WERI-Rb-1 (cell line): ENCODE measurements at regions not wholly inside any gene's neighbourhood (a gene's known extent, or its start where the extent isn't known, plus 50 kb on each side); places are given as distances from the start of the nearest gene placed in this dataset.

Source experiments
- DNase-seq: peaks from one replicate; pipeline ENCODE4 v3.0.0-alpha.2; 2020
- H3K27ac ChIP-seq: fragments of 250-450 bp; sonication (Bioruptor Pico); 2 replicates; pipeline ENCODE4 v1.5.1; 2020; ENCODE audit warnings: mild to moderate bottlenecking, moderate library complexity
- H3K27me3 ChIP-seq: fragments of 250-450 bp; sonication (Bioruptor Pico); 2 replicates; pipeline ENCODE4 v1.5.1; 2021; ENCODE audit warnings: mild to moderate bottlenecking, low read depth, moderate library complexity; ENCODE audit not compliant: insufficient read depth, severe bottlenecking
- H3K36me3 ChIP-seq: fragments of 250-450 bp; sonication (Bioruptor Pico); 2 replicates; pipeline ENCODE4 v1.5.1; 2020; ENCODE audit warnings: mild to moderate bottlenecking, moderate library complexity
- H3K4me3 ChIP-seq: 2 replicates; pipeline ENCODE4 v1.5.1; 2011; ENCODE audit warnings: low read depth, mild to moderate bottlenecking, control low read depth, low read length
- H3K9me3 ChIP-seq: fragments of 250-450 bp; sonication (Bioruptor Pico); 2 replicates; pipeline ENCODE4 v1.5.1; 2021; ENCODE audit warnings: mild to moderate bottlenecking, moderate library complexity; ENCODE audit not compliant: severe bottlenecking
- TF ChIP-seq, protein P1 (sequence below): IDR thresholded peaks from 2 replicates; pipeline ENCODE4 v1.5.1; 2011; ENCODE audit warnings: low read depth, mild to moderate bottlenecking, control low read depth, inconsistent platforms, low read length

DNA sequence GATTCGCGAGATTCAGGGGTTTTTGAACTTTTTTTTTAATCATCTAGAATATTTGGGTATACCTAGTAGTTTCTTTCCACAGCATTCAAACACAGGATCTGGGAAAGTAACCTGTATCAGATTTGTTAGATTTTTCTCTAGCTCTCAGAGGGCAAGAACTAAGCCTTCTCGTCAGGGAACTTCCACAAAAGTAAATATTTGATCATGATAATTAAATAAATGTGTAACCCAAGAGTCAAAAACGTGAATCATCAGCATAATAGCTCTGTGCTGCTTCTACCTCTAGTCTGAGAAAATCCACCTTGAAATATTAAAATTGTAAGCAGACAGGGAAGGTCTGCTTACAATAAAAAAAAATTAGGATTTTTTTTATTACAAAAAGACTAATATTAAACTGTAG lies 225.7 kb upstream of the SPOPL start:
- TF ChIP-seq, protein P1, sequence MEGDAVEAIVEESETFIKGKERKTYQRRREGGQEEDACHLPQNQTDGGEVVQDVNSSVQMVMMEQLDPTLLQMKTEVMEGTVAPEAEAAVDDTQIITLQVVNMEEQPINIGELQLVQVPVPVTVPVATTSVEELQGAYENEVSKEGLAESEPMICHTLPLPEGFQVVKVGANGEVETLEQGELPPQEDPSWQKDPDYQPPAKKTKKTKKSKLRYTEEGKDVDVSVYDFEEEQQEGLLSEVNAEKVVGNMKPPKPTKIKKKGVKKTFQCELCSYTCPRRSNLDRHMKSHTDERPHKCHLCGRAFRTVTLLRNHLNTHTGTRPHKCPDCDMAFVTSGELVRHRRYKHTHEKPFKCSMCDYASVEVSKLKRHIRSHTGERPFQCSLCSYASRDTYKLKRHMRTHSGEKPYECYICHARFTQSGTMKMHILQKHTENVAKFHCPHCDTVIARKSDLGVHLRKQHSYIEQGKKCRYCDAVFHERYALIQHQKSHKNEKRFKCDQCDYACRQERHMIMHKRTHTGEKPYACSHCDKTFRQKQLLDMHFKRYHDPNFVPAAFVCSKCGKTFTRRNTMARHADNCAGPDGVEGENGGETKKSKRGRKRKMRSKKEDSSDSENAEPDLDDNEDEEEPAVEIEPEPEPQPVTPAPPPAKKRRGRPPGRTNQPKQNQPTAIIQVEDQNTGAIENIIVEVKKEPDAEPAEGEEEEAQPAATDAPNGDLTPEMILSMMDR, result no peak
- no peak for DNase-seq
- H3K27me3 ChIP-seq, result no peaks in the 10 kb centered on the region
- H3K9me3 ChIP-seq, result no peaks in the 10 kb centered on the region
- H3K4me3 ChIP-seq, result no peak overlapping the region
- H3K36me3 ChIP-seq, result no peaks in the 10 kb centered on the region
- no peak overlapping the region for H3K27ac ChIP-seq

DNA sequence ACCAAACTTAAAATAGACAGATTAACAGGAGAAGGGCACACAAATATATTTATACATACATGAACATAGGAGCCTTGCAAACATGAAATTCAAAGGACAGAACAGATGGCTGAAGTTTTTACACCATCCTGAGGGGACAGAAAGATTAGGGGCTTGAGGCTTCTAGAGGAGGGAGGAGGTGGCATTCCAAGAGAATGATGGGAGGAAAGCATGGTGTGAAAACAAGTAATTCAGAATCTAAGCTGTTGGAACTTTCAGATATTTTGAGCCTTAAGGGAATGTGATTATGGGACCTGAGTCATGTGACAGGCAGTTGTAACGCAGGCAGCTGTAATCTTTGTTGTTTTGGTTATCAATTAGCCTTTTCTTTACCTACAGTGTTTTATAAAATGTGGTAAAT lies 225.2 kb upstream of the SPOPL start:
- no peaks in the 10 kb centered on the region for H3K27me3 ChIP-seq
- no peak overlapping the region for H3K27ac ChIP-seq
- no peak overlapping the region for H3K4me3 ChIP-seq
- TF ChIP-seq, protein P1, result no peak
- H3K9me3 ChIP-seq, result no peaks in the 10 kb centered on the region
- H3K36me3 ChIP-seq, result no peaks in the 10 kb centered on the region
- peak; percentile 17 for DNase-seq

- Histone ChIP-seq H3K27me3 (no peaks in the 10 kb centered on the region), H3K4me3 (no peak overlapping the region), H3K9me3 (no peaks in the 10 kb centered on the region), H3K36me3 (no peaks in the 10 kb centered on the region), H3K27ac (no peak overlapping the region)
- TF ChIP-seq, protein P1, result no peak
- no peak for DNase-seq
Observed at GRCh38 chr2:138277062-138277461, 224.5 kb upstream of the SPOPL start.

GRCh38 chr2:138279871-138280270 lies 221.7 kb upstream of the SPOPL start:
- Histone ChIP-seq H3K9me3 (no peaks in the 10 kb centered on the region), H3K4me3 (no peak overlapping the region), H3K27me3 (no peaks in the 10 kb centered on the region), H3K27ac (no peak overlapping the region), H3K36me3 (no peaks in the 10 kb centered on the region)
- TF ChIP-seq, protein P1, result no peak
- DNase-seq, result no peak

DNA sequence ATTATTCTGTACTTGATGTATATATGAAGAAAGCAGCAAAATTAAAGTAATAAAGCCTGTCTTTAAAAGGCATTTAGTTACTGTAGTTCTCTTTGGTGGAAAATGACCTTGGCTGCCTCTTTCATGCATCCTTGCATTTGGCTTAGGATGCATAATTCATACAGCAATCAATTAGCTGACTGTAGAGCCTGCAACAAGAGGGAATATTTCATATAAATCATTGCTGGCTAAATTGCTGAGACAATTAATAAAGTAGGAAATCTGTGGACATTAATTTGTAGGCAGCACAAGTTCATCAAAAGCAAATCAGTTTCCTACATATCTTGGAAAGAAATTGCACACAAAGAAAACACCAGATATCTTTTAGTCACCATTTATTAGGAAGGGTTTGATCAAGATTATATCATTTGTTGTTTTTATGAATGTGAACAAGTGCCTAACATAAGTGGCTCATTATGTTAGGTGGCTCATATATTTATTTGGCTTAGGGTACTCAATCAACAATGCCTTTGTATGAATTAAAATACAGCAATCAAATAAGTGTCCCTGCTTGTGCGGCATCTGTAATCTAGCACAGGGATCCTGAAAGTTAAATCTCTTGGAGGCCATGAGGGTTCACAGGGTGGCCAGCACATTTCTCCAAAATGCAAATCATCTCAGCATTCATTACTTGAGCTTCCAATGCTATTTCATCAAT lies 220.4 kb upstream of the SPOPL start:
- TF ChIP-seq, protein P1, result no peak
- no peak overlapping the region for H3K4me3 ChIP-seq

More for the DNA sequence above, 220.4 kb upstream of the SPOPL start:
- no peaks in the 10 kb centered on the region for H3K9me3 ChIP-seq
- DNase-seq, result no peak
- H3K36me3 ChIP-seq, result no peaks in the 10 kb centered on the region
- no peaks in the 10 kb centered on the region for H3K27me3 ChIP-seq
- H3K27ac ChIP-seq, result no peak overlapping the region
